D721Med (cell line): ENCODE measurements at regions not wholly inside any gene's neighbourhood (a gene's known extent, or its start where the extent isn't known, plus 50 kb on each side); places are given as distances from the start of the nearest gene placed in this dataset.

Experiments
- DNase-seq: peaks from one replicate; pipeline ENCODE4 v3.0.0; 2011; ENCODE audit warnings: low spot score; ENCODE audit not compliant: insufficient read length
- FAIRE-seq: peaks from 2 replicates; lab custom pipeline; 2011; peaks lifted over from hg19 to GRCh38; lab: Jason Lieb, UNC
- CTCF ChIP-seq: IDR thresholded peaks from 2 replicates; pipeline ENCODE4 v1.5.1; 2012; ENCODE audit warnings: mild to moderate bottlenecking, control low read depth; ENCODE audit not compliant: insufficient read depth; ENCODE audit errors: missing control alignments

GRCh38 chr11:19502691-19503253 lies 209.9 kb upstream of the NAV2 start:
- no peak for FAIRE-seq
- DNase-seq, result no peak
- no peak for TF ChIP-seq CTCF

- DNase-seq (no peak), FAIRE-seq (no peak)
- no peak for TF ChIP-seq CTCF
Observed at GRCh38 chr11:19501631-19502030, 211.0 kb upstream of the NAV2 start.

- FAIRE-seq (no peak), DNase-seq (no peak)
- no peak for TF ChIP-seq CTCF
Observed at GRCh38 chr11:19499999-19500398, 212.6 kb upstream of the NAV2 start.

GRCh38 chr11:19499026-19499669 lies 213.5 kb upstream of the NAV2 start:
- TF ChIP-seq CTCF, result no peak
- FAIRE-seq (no peak), DNase-seq (no peak)

- peak; percentile 28 for DNase-seq
- peak; percentile 89 for FAIRE-seq
- no peak for TF ChIP-seq CTCF
Observed at GRCh38 chr11:19493446-19494213, 219.0 kb upstream of the NAV2 start.

GRCh38 chr11:19482319-19483100 lies 230.1 kb upstream of the NAV2 start:
- TF ChIP-seq CTCF, result no peak
- no peak for FAIRE-seq
- no peak for DNase-seq
